ENCODE measurements at regions not wholly inside any gene's neighbourhood (a gene's known extent, or its start where the extent isn't known, plus 50 kb on each side); places are given as distances from the start of the nearest gene placed in this dataset.

DNA sequence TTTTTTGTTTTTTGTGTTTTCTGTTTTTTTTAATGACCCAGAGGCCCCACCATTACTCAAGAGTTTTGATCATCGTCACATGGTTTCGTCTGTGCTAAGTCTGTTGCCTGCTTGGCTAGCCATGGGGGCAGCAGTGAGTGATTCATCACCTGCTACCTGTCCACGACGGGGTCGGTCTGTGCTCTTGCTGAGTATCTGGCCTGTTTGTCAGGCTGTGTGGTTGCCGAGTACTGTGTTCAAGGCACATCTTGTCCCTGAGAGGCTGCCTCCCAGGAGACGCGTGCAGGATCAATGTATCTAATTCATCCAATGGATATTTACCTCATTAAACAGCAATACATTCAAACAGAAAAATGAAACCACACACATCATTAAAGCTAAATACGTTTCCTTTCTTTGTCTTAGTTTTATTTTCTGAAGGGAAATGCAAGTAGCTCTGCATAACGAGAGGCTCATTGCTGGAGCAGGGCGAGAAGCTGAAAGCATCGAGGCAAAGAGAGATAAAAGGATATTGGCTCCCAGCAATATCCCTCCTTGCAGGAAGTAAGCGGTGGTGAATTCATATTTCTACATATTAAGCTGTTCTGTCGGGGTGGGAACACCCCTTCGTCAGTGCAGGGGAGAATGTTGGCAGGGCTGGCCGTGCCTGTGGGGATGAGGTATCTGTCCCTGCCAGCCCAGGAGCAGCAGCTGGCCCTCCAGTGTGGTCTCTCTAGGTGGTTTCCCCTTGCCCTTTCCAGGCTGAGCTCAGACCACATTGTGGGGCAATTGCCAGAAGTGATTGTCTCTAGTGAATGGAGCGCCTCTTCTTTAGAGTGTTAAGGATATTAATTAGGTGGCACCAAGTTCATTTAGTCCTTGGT lies 166.2 kb upstream of the ASIC2 start (continued):
- TF ChIP-seq, protein P1, sequence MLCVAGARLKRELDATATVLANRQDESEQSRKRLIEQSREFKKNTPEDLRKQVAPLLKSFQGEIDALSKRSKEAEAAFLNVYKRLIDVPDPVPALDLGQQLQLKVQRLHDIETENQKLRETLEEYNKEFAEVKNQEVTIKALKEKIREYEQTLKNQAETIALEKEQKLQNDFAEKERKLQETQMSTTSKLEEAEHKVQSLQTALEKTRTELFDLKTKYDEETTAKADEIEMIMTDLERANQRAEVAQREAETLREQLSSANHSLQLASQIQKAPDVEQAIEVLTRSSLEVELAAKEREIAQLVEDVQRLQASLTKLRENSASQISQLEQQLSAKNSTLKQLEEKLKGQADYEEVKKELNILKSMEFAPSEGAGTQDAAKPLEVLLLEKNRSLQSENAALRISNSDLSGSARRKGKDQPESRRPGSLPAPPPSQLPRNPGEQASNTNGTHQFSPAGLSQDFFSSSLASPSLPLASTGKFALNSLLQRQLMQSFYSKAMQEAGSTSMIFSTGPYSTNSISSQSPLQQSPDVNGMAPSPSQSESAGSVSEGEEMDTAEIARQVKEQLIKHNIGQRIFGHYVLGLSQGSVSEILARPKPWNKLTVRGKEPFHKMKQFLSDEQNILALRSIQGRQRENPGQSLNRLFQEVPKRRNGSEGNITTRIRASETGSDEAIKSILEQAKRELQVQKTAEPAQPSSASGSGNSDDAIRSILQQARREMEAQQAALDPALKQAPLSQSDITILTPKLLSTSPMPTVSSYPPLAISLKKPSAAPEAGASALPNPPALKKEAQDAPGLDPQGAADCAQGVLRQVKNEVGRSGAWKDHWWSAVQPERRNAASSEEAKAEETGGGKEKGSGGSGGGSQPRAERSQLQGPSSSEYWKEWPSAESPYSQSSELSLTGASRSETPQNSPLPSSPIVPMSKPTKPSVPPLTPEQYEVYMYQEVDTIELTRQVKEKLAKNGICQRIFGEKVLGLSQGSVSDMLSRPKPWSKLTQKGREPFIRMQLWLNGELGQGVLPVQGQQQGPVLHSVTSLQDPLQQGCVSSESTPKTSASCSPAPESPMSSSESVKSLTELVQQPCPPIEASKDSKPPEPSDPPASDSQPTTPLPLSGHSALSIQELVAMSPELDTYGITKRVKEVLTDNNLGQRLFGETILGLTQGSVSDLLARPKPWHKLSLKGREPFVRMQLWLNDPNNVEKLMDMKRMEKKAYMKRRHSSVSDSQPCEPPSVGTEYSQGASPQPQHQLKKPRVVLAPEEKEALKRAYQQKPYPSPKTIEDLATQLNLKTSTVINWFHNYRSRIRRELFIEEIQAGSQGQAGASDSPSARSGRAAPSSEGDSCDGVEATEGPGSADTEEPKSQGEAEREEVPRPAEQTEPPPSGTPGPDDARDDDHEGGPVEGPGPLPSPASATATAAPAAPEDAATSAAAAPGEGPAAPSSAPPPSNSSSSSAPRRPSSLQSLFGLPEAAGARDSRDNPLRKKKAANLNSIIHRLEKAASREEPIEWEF (IDR thresholded peaks at IDR 0.05; ENCODE audit: insufficient replicate concordance, low read depth, low read length): peak; percentile 81
- TF ChIP-seq NFXL1 (IDR thresholded peaks at IDR 0.05; ENCODE audit: borderline replicate concordance) (no peak), SMARCA5 (IDR thresholded peaks at IDR 0.05) (0 out of 2 replicates have a peak, but pooled peaks have one; percentile 26), RAD51 (IDR thresholded peaks at IDR 0.05) (peak; percentile 59; the same call in 1 of the 2 replicates), PML (IDR thresholded peaks at IDR 0.05; ENCODE audit: low read length) (no peak), EZH2 (IDR thresholded peaks at IDR 0.05; ENCODE audit: borderline replicate concordance, control insufficient read depth, low read depth, low read length) (no peak), EP300 (IDR thresholded peaks at IDR 0.05; ENCODE audit: borderline replicate concordance in 1 of 2, control insufficient read depth in 1 of 2, low read depth in 2 of 2, low read length in 2 of 2) (peak; percentile 21 to 44; a peak in 1 of 4 replicates), TCF3 (IDR thresholded peaks at IDR 0.05; ENCODE audit: borderline replicate concordance, insufficient read depth, low read depth, low read length) (no peak), BMI1 (IDR thresholded peaks at IDR 0.05; ENCODE audit: borderline replicate concordance) (peak; percentile 46; the same call in 1 of the 2 replicates), ZNF217 (IDR thresholded peaks at IDR 0.05) (peak; percentile 20; the same call in 1 of the 2 replicates), EGR1 (IDR thresholded peaks at IDR 0.05; ENCODE audit: borderline replicate concordance in 1 of 2, low read depth in 2 of 2, low read length in 2 of 2) (no peak), BHLHE40 (IDR thresholded peaks at IDR 0.05; ENCODE audit: borderline replicate concordance in 1 of 2, low read depth in 2 of 2, low read length in 1 of 2) (peak; percentile 58 to 69), SMAD1 (IDR thresholded peaks at IDR 0.05; ENCODE audit: low read depth, partially characterized antibody) (no peak), WRNIP1 (IDR thresholded peaks at IDR 0.05; ENCODE audit: borderline replicate concordance, low read depth, low read length) (no peak), EED (IDR thresholded peaks at IDR 0.05; ENCODE audit: low read depth) (no peak), DPF2 (IDR thresholded peaks at IDR 0.05) (peak; percentile 88), NFYA (IDR thresholded peaks at IDR 0.05; ENCODE audit: borderline replicate concordance, low read depth, low read length) (no peak)
- TF ChIP-seq, protein P2, sequence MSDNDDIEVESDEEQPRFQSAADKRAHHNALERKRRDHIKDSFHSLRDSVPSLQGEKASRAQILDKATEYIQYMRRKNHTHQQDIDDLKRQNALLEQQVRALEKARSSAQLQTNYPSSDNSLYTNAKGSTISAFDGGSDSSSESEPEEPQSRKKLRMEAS (IDR thresholded peaks at IDR 0.05; ENCODE audit: low read depth, low read length): peak; percentile 16; the same call in 1 of the 2 replicates
- TF ChIP-seq, protein P3, sequence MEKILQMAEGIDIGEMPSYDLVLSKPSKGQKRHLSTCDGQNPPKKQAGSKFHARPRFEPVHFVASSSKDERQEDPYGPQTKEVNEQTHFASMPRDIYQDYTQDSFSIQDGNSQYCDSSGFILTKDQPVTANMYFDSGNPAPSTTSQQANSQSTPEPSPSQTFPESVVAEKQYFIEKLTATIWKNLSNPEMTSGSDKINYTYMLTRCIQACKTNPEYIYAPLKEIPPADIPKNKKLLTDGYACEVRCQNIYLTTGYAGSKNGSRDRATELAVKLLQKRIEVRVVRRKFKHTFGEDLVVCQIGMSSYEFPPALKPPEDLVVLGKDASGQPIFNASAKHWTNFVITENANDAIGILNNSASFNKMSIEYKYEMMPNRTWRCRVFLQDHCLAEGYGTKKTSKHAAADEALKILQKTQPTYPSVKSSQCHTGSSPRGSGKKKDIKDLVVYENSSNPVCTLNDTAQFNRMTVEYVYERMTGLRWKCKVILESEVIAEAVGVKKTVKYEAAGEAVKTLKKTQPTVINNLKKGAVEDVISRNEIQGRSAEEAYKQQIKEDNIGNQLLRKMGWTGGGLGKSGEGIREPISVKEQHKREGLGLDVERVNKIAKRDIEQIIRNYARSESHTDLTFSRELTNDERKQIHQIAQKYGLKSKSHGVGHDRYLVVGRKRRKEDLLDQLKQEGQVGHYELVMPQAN (conservative IDR thresholded peaks at IDR 0.05): no peak
- TF ChIP-seq, protein P4, sequence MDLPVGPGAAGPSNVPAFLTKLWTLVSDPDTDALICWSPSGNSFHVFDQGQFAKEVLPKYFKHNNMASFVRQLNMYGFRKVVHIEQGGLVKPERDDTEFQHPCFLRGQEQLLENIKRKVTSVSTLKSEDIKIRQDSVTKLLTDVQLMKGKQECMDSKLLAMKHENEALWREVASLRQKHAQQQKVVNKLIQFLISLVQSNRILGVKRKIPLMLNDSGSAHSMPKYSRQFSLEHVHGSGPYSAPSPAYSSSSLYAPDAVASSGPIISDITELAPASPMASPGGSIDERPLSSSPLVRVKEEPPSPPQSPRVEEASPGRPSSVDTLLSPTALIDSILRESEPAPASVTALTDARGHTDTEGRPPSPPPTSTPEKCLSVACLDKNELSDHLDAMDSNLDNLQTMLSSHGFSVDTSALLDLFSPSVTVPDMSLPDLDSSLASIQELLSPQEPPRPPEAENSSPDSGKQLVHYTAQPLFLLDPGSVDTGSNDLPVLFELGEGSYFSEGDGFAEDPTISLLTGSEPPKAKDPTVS (IDR thresholded peaks at IDR 0.05; ENCODE audit: low read depth, low read length): no peak

All from GM12878 (cell line).